ENCODE measurements at regions not wholly inside any gene's neighbourhood (a gene's known extent, or its start where the extent isn't known, plus 50 kb on each side); places are given as distances from the start of the nearest gene placed in this dataset.
A peak's percentile ranks its signal among the peaks of the same experiment; 100 is the strongest.
"Not testable (repeated sequence)": the region's sequence is repeated elsewhere in the genome, so short reads cannot be mapped to it uniquely, and the experiment has no call there.

DNA sequence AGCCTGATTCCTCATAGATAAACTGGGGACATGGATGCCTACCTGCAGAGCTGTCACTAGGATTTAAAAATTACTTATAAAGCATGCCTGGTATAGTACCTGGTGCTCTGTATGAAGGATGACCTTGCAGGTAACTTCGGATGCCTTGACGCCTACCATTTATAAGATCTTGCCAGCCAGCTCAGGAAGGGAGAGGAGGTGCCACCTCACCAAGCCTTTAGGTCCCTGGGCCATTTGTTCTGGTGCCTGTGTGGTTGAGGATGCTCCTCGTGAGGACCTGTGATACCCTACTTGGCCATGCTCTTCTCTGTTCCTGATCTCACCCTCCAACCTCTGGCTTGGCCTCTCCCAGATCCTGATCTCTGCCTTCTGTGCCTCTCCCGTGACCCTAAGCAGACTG is 85.2 kb downstream of the FDX1 start:
- no peak for DNase-seq (ENCODE audit: low read depth in 2 of 2)

DNA sequence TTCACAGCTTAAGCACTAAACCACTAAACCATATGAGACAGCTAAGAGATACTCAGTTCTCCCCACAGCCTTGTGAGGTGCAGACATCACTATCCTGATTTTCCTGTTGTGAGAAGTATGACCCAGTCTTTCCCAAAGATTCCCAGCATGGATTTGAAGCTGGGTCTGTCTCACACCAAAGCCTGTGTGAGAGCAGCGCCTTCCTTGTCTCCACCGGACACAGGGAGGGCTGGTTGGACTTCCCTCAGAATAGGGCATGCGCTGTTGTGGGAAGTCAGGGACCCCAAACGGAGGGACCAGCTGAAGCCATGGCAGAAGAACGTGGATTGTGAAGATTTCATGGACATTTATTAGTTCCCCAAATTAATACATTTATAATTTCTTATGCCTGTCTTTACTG is 87.6 kb downstream of the FDX1 start:
- not testable (repeated sequence) for DNase-seq (ENCODE audit: low read depth in 2 of 2)

DNA sequence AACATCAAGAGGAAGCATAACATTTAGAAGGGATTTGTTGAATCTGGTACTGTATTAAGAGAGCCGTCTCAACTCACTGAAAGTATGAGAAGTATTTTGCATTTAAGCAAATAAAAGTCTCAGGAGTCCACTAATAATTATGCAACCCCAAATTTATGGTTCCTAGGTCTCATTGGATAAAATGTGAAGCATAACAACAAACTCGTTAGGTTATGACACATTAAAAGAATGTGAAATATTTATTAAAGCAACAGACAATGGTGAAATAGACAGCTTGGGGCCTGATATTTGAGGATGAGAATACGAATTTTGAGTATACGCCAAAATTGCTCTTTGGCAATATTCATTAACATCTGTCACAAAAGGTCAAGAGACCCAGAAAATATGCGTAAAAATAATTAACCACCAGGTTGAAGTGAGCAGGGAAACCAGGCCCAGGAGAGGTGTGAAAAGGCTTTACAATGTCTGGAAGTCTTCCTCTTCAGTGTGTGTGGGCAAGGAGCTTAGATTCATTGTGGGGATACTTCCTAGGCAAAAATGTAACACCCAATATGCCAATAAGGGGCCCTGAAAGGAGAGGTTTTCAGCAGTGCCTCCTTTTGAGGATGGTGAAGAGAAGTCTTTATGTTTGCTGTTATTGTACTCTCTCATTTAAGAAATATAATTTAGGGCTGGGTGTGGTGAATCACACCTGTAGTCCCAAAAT is 89.2 kb downstream of the FDX1 start:
- peak; percentile 59 to 68 for DNase-seq (ENCODE audit: low read depth in 2 of 2)

DNA sequence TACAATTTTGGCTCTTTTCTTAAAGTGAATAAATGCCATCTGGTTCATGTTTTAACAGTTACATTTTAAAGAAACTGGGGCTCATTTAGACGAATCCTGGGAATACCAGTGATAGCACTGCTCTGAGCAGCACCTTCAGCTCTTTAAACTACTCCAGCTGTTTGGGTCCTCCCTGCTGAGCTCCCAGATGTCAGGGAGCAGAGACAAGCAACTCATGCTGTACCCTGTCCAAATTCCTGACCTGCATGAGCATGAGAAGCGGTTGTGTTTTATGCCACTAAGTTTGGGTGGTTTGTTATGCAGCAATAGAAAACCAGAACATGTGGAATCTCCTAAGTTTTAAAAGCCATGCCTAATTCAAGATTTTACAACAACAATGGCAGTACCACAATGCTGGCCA is 90.0 kb downstream of the FDX1 start:
- DNase-seq (ENCODE audit: low read depth in 2 of 2), result no peak

DNA sequence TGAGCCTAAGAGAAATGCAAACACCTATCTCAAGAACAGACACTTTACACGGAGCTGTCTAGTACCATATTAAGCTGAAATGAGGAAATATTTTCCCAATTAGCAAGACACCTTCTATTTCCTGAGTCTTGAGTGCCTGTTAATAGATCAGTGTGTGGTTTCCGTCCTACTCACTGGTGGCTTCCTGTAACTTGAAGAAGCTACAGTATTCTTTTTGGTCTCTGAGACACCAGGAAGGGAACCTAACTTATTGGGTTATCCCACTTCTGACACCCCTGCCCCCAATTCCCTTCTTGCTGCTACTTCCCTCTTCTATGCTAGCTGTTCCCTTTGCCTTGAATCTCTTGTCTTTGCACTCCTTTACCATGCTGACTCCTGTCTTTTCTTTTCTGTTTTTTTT is 92.7 kb downstream of the FDX1 start:
- no peak for DNase-seq (ENCODE audit: low read depth in 2 of 2)

DNA sequence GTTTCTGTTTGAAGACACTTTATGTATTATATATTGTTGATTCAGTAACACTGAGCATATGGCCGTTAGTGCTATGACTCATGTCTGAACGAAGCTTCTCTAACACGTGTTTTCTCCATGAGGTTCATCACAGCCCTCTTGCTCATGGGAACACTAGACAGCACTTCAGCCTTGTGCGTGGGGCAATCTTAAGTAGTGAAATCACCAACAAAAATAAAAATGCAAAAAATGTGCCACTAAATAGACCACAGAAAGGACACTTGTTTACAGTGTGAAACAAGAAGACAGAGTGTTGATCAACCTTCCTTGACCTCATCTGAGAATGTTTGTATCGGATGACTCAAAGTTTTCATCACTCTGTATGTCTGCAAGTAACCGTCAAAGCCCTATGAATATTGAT is 94.5 kb downstream of the FDX1 start:
- DNase-seq (ENCODE audit: low read depth in 2 of 2), result peak; percentile 81

DNA sequence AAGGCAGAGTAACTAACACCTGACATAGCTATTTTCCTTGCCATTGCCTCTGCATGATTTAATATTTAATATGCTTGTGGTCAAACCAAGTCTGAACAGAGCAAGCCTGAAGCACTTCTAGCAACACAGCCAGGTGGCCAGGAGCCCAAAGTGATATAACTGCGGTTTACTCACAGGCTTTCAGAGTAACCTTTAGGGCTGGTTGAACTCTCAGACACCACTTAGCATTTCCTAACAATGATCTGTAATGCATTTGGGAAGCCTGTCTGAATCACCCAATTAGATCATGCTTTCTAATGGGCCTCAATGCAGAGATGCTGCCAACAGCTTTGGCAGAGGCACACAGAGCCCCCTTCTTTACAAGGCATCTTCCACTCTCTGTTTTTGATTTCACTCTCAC is 96.1 kb downstream of the FDX1 start:
- peak; percentile 63 to 66 for DNase-seq (ENCODE audit: low read depth in 2 of 2)

DNA sequence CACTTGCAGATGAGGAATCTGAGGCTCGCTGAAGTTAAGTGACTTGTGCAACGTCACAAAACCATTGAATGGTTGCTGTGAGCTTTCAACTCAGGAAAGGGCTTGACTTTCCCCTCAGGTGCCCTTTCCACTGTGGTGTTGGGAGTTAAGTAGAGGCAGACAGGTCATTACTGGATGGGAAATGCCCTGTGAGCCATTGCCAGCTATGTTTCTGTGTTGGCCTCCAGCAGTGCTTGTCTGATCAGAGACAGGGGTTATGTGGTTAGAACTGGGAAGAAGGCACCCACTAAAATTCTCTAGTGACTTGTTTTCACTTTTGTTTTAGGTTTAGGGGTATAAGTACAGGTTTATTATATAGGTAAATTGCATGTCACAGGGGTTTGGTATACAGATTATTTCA is 96.6 kb downstream of the FDX1 start:
- no peak for DNase-seq (ENCODE audit: low read depth in 2 of 2)

Measured in fibroblast of skin of left quadriceps (primary cell).